ENCODE measurements at regions not wholly inside any gene's neighbourhood (a gene's known extent, or its start where the extent isn't known, plus 50 kb on each side); places are given as distances from the start of the nearest gene placed in this dataset.
A peak's percentile ranks its signal among the peaks of the same experiment; 100 is the strongest.
"Not testable (repeated sequence)": the region's sequence is repeated elsewhere in the genome, so short reads cannot be mapped to it uniquely, and the experiment has no call there.

DNA sequence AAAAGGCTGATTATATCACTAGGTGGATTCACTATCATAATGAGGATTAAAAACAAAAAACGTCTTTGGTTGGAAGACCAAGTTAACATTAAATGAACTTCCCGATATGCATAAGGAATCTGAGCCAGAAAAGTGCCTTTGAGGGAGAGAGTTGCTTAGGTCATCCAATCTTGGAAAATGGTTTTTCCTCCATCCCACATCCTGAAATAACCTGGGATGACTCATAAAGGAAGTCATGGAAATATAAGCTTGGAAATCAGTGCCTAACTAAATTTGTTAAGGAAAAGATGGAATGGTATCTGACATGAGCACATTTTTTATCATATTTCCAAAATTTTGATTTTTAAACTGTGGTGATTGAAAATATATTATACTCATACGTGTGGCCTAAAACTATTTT lies 66.0 kb downstream of the KBTBD8 start:
- in situ Hi-C loops (cut with HindIII; ENCODE audit: low sequenced_read_pairs), result no loop called here
- DNase-seq (ENCODE audit: low spot score), result no peak

DNA sequence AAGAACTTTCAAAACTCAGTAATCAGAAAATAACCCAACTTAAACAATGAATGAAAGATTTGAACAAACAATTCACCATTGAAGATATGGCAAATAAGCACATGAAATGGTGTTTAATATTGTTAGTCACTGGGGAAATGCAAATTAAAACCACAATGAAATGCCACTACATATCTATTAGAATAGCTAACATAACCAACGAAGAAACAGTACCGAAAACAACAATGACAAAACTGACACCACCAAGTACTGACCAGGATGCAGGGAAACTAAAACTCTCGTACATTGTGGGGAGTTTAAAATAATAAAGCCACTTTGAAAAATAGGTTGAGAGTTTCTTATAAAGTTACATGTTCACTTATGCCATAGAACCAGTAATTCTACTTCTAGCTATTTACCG lies 69.1 kb downstream of the KBTBD8 start:
- no peak for DNase-seq (ENCODE audit: low spot score)
- in situ Hi-C loops (cut with HindIII; ENCODE audit: low sequenced_read_pairs), result no loop called here

DNA sequence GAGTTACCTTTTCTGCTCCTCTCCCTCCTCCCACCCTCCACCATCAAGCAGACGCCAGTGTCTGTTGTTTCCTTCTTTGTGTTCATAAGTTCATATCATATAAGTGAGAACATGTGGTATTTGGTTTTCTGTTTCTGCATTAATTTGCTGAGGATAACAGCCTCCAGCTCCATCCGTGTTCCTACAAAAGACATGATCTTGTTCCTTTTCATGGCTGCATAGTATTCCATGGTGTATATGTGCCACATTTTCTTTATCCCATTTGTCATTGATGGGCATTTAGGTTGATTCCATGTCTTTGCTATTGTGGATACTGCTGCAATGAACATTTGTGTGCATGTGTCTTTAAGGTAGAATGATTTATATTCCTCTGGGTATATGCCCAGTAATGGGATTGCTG lies 74.5 kb downstream of the KBTBD8 start:
- DNase-seq (ENCODE audit: low spot score); in situ Hi-C loops (cut with HindIII; ENCODE audit: low sequenced_read_pairs): not testable (repeated sequence)

- in situ Hi-C loops (cut with HindIII; ENCODE audit: low sequenced_read_pairs), result no loop called here
- no peak for DNase-seq (ENCODE audit: low spot score)
These were observed 75.7 kb downstream of the KBTBD8 start for GRCh38 chr3:67073812-67074211.

DNA sequence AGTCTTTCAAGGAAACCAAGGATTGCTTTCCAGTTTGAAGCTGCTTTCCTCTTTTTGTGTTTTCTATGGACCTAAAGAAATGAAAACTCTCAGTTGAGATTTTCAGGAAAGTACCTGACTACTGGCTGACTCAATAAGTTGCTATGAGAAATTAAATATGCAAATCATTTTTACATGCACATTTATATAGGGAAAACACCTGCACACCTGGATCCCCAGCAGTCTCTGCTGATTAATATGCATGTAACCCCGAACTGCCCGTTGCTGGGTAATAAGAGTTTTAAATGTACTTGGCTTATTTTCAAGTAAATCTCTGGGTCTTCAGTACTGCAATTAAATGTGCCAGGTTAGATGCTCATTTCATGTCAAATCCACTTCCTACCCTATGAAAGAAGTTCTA lies 77.2 kb downstream of the KBTBD8 start:
- DNase-seq (ENCODE audit: low spot score), result no peak
- in situ Hi-C loops (cut with HindIII; ENCODE audit: low sequenced_read_pairs), result no loop called here

GRCh38 chr3:67076607-67077006 lies 78.5 kb downstream of the KBTBD8 start:
- in situ Hi-C loops (cut with HindIII; ENCODE audit: low sequenced_read_pairs), result no loop called here
- no peak for DNase-seq (ENCODE audit: low spot score)

DNA sequence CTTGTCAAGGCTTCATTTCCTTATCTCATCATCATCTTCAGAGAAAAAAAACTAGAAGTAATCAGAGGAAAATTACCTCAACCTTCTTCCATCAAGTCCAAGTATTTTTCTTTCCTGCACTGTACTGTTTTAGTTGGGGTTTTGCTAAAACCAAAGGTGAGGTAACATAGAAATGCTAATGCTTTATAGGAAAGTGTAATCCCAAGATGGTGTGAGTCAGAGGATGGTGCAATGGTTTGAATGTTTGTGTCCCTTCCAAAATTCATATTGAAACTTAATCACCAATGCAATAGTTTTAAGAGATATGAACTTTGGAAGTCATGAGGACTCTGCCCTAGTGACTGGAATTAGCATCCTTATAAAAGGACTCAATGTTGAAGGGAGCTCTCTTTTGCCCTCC lies 79.5 kb downstream of the KBTBD8 start:
- DNase-seq (ENCODE audit: low spot score), result no peak
- in situ Hi-C loops (cut with HindIII; ENCODE audit: low sequenced_read_pairs), result no loop called here

- in situ Hi-C loops (cut with HindIII; ENCODE audit: low sequenced_read_pairs), result no loop called here
- DNase-seq (ENCODE audit: low spot score), result no peak
These were observed 84.5 kb downstream of the KBTBD8 start for GRCh38 chr3:67082533-67083024.

DNA sequence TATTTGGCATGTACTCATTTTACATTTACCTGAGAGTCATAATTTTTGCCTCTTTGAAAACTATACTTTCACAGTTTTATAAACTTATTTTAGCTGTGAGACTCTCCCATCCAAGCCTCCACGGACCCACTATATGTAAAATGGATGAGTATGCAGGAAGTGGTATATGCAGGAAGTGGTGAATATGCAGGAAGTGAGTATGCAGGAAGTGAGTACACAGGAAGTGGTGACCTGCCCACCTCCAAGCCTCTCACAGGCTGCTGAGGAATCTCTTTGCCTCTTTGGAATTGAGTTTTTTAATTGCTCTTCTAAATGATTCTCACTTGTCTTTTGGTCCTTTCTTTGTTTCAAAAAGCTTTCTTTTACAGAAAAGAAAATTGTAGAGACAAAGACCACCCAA lies 85.2 kb downstream of the KBTBD8 start:
- DNase-seq (ENCODE audit: low spot score), result no peak
- in situ Hi-C loops (cut with HindIII; ENCODE audit: low sequenced_read_pairs), result no loop called here

- no peak for DNase-seq (ENCODE audit: low spot score)
- in situ Hi-C loops (cut with HindIII; ENCODE audit: low sequenced_read_pairs), result no loop called here
These were observed 89.7 kb downstream of the KBTBD8 start for GRCh38 chr3:67087788-67088187.

GRCh38 chr3:67090474-67090873 lies 92.4 kb downstream of the KBTBD8 start:
- DNase-seq (ENCODE audit: low spot score), result no peak
- in situ Hi-C loops (cut with HindIII; ENCODE audit: low sequenced_read_pairs), result no loop called here

DNA sequence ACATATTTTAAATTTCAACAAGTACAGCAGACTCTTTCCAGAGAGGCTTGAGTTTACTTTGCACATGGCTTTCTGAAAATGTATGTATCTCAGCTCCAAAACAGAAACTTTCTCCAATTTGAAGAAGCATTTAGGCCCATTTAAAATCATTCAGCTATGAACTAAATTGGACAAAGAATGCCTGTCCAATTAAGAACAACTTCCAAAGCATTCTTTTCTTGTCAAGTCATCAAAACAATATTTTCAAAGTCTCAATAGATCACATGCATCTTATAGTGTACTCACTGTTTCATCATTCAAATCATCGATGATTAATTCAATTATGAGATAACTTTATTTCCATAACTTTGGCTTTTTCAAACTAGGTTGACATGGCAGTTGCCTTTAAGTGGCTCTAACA lies 95.2 kb downstream of the KBTBD8 start:
- no peak for DNase-seq (ENCODE audit: low spot score)
- in situ Hi-C loops (cut with HindIII; ENCODE audit: low sequenced_read_pairs), result no loop called here

DNA sequence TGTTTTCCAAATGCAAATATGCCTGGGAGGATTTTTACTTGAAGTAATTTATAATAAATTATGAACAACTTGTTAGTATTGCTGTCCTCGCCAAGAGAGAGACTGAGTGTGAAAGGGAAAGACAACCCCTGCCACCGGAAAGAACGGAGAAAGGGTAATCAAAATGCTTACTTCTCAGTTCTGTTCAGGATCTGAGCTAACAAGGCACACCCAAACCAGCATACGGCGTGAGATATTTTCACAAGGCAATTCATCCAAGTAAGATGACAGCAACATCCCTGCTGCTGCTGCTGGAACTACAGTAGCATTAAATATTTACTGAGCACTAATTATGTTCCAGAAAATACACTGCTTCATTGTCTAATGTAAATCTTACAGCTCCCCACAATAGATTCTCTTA lies 96.1 kb downstream of the KBTBD8 start:
- no peak for DNase-seq (ENCODE audit: low spot score)
- in situ Hi-C loops (cut with HindIII; ENCODE audit: low sequenced_read_pairs), result no loop called here

DNA sequence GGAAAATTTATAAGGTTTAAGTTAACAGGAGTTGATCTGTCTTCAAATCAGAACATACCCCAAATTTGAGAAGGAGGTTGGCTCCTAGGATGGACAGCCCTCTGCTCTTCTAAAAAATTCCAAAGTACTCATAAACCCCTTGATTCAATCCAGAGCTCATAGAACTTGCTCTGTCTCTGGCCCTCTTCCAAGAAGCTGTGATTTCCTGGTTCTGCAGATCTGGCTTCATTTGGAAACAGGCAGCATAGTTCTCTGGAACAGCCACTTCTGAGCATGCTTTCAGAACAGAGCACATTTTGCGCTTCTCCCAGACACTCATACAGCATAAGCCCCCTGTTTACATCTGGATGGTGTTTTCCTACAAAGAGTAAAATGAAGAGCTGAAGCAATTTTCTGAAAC lies 96.7 kb downstream of the KBTBD8 start:
- DNase-seq (ENCODE audit: low spot score), result no peak
- in situ Hi-C loops (cut with HindIII; ENCODE audit: low sequenced_read_pairs), result no loop called here

DNA sequence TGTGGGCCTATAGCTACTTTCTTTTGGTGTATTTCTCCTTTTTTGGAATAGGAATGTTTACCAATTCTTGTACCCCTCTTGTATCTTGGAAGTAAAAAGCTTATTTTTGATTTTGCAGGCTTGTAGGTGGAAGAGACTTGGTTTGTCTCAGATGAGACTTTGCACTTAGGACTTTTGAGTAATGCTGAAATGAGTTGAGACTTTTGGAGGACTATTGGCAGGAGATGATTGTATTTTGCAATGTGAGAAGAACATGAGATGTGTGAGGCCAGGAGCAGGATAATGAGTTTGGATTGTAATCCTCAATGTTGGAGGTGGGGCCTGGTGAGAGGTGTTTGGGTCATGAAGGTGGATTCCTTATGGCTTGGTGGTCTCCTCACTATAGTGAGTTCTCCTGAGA lies 106.3 kb downstream of the KBTBD8 start:
- in situ Hi-C loops (cut with HindIII; ENCODE audit: low sequenced_read_pairs), result no loop called here
- no peak for DNase-seq (ENCODE audit: low spot score)

- DNase-seq (ENCODE audit: low spot score), result no peak
- in situ Hi-C loops (cut with HindIII; ENCODE audit: low sequenced_read_pairs), result no loop called here
These were observed 108.8 kb downstream of the KBTBD8 start for GRCh38 chr3:67106874-67107273.

GRCh38 chr3:67109651-67110204 lies 111.6 kb downstream of the KBTBD8 start:
- in situ Hi-C loops (cut with HindIII; ENCODE audit: low sequenced_read_pairs), result no loop called here

DNA sequence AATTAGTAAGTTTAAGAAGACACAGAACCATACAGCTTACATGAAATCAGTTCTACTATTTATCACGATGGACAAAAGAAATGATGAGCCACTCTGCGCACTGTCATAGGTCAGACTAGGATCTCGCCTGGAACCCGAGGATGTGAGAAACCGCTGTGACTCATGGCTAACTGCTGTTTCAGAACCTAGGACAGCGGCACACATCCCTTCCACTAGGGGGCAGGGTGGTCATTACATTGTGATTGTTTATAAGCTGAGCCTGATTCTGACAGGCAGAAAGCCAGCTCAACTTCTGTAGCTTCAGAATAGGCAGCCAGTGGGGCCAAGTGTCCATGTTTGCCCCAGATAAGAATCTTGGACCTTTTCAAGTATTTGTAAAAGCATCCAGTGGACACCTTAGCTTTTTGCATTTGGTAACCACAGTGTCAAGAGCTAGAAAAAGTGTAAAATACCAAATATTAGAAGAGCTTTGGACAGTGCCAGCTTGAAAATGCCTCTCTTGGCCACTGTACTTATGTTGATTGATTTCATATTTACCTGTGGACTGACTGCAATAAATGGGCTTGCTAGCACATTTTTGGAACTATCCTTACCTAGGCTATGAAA lies 115.8 kb downstream of the KBTBD8 start:
- in situ Hi-C loops (cut with HindIII; ENCODE audit: low sequenced_read_pairs), result no loop called here
- peak; percentile 53 for DNase-seq (ENCODE audit: low spot score)

More at GRCh38 chr3:67109651-67110204, 111.6 kb downstream of the KBTBD8 start:
- DNase-seq (ENCODE audit: low spot score), result peak; percentile 33

GRCh38 chr3:67118122-67118521 lies 120.0 kb downstream of the KBTBD8 start:
- in situ Hi-C loops (cut with HindIII; ENCODE audit: low sequenced_read_pairs), result no loop called here
- DNase-seq (ENCODE audit: low spot score), result no peak

DNA sequence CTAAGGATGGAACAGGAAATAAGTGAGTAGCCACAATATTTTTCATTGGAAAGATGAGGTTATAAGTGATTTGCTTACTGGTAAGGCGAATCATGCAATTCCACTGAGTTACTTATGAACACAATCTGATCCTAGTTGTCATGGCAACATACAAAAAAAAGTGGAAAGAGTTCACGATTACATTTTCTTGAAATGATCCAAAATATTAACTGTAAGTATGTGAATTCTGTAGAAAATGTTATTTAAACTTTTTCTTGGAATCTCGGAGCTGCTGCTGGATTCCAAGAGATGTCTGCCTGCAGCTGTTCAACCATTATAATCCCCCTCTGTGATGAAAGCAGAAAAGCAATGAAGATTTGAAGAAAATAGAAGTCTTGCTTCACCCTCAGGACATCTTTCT lies 120.5 kb downstream of the KBTBD8 start:
- in situ Hi-C loops (cut with HindIII; ENCODE audit: low sequenced_read_pairs), result no loop called here
- no peak for DNase-seq (ENCODE audit: low spot score)

- DNase-seq (ENCODE audit: low spot score), result no peak
- in situ Hi-C loops (cut with HindIII; ENCODE audit: low sequenced_read_pairs), result no loop called here
These were observed 125.8 kb downstream of the KBTBD8 start for GRCh38 chr3:67123914-67124313.

Measured in G401 (cell line).